ENCODE measurements at regions not wholly inside any gene's neighbourhood (a gene's known extent, or its start where the extent isn't known, plus 50 kb on each side); places are given as distances from the start of the nearest gene placed in this dataset.

DNA sequence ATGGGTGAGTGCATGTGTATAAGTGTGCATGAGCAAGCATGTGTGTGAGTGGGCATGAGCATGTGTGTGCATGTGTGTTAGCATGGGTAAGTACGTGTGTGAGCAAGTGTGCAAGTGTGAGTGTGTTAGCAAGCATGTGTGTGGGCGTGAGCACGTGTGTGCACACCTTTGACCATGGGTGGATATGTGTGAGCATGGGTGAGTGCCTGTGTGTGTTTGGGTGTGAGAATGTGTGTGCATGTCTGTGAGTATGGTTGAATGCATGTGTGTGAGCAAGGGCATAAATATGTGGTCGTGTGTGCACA lies 84.6 kb downstream of the DLL1 start:
- TF ChIP-seq POLR2AphosphoS5 (IDR thresholded peaks at IDR 0.05; ENCODE audit: low read depth, low read length) (no peak), TAF1 (IDR thresholded peaks at IDR 0.05; ENCODE audit: borderline replicate concordance, insufficient read depth, low read length) (no peak), SIN3A (IDR thresholded peaks at IDR 0.05; ENCODE audit: borderline replicate concordance, insufficient read depth, low read length) (no peak), REST (IDR thresholded peaks at IDR 0.05; ENCODE audit: insufficient read depth in 1 of 2, low read depth in 2 of 2, low read length in 2 of 2) (no peak), FOXP2 (optimal IDR thresholded peaks at IDR 0.05; ENCODE audit: borderline replicate concordance, extremely low read depth, extremely low read length, insufficient read depth) (no peak)

- TF ChIP-seq POLR2AphosphoS5 (IDR thresholded peaks at IDR 0.05; ENCODE audit: low read depth, low read length): no peak
- TF ChIP-seq REST (IDR thresholded peaks at IDR 0.05; ENCODE audit: insufficient read depth in 1 of 2, low read depth in 2 of 2, low read length in 2 of 2): no peak
- TF ChIP-seq SIN3A (IDR thresholded peaks at IDR 0.05; ENCODE audit: borderline replicate concordance, insufficient read depth, low read length): no peak
- no peak for TF ChIP-seq TAF1 (IDR thresholded peaks at IDR 0.05; ENCODE audit: borderline replicate concordance, insufficient read depth, low read length)
- no peak for TF ChIP-seq FOXP2 (optimal IDR thresholded peaks at IDR 0.05; ENCODE audit: borderline replicate concordance, extremely low read depth, extremely low read length, insufficient read depth)
Measured at GRCh38 chr6:170205534-170206316, 85.2 kb downstream of the DLL1 start.

- TF ChIP-seq POLR2AphosphoS5 (IDR thresholded peaks at IDR 0.05; ENCODE audit: low read depth, low read length) (no peak), FOXP2 (optimal IDR thresholded peaks at IDR 0.05; ENCODE audit: borderline replicate concordance, extremely low read depth, extremely low read length, insufficient read depth) (no peak), REST (IDR thresholded peaks at IDR 0.05; ENCODE audit: insufficient read depth in 1 of 2, low read depth in 2 of 2, low read length in 2 of 2) (no peak), TAF1 (IDR thresholded peaks at IDR 0.05; ENCODE audit: borderline replicate concordance, insufficient read depth, low read length) (no peak), SIN3A (IDR thresholded peaks at IDR 0.05; ENCODE audit: borderline replicate concordance, insufficient read depth, low read length) (no peak)
Measured at GRCh38 chr6:170205126-170205525, 85.8 kb downstream of the DLL1 start.

- TF ChIP-seq SIN3A (IDR thresholded peaks at IDR 0.05; ENCODE audit: borderline replicate concordance, insufficient read depth, low read length): no peak
- no peak for TF ChIP-seq REST (IDR thresholded peaks at IDR 0.05; ENCODE audit: insufficient read depth in 1 of 2, low read depth in 2 of 2, low read length in 2 of 2)
- TF ChIP-seq POLR2AphosphoS5 (IDR thresholded peaks at IDR 0.05; ENCODE audit: low read depth, low read length): no peak
- TF ChIP-seq FOXP2 (optimal IDR thresholded peaks at IDR 0.05; ENCODE audit: borderline replicate concordance, extremely low read depth, extremely low read length, insufficient read depth): no peak
- no peak for TF ChIP-seq TAF1 (IDR thresholded peaks at IDR 0.05; ENCODE audit: borderline replicate concordance, insufficient read depth, low read length)
Measured at GRCh38 chr6:170203212-170203611, 87.7 kb downstream of the DLL1 start.
